ENCODE measurements at regions not wholly inside any gene's neighbourhood (a gene's known extent, or its start where the extent isn't known, plus 50 kb on each side); places are given as distances from the start of the nearest gene placed in this dataset.

DNA sequence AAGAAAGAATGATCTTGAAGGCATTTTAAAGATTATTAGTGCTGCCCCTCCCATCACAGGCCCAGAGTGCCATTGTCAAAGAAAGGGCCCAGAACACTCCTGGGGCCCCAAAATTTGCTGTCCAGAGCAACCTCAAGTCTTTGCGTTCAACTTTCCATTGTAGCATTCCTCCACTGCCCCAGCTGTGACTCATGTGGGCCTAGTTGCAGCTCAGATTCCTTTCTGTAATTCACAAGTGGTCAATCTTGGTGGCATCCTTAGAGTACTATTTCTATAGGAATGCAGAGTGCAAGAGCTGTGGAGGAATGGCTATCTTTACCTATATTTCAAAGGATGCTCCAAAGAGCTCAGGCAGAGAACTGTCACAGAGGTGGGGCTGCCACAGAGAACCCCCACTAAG is 1500.8 kb upstream of the IGFBP7 start:
- H3K9me3 Mint-ChIP-seq, result peaks cover 8 to 18% of the 10 kb centered on the region in 2 donors
- H3K36me3 Mint-ChIP-seq, result no peaks in the 10 kb centered on the region
- Histone ChIP-seq H3K27me3 (ENCODE audit: control insufficient read depth, insufficient read depth, low read length) (no peaks in the 10 kb centered on the region), H3K4me3 (ENCODE audit: low read length) (no peak overlapping the region), H3K9me3 (ENCODE audit: control insufficient read depth, insufficient read depth, low read length) (peaks cover 5% of the 10 kb centered on the region), H3K36me3 (ENCODE audit: control insufficient read depth, insufficient read depth, low read length) (no peaks in the 10 kb centered on the region), H3K4me1 (ENCODE audit: control insufficient read depth, insufficient read depth, low read length) (no peaks in the 10 kb centered on the region), H3K27ac (ENCODE audit: low read length) (no peak overlapping the region)
- H3K27me3 Mint-ChIP-seq (ENCODE audit: low read depth in 2 of 2), result no peaks in the 10 kb centered on the region
- ATAC-seq (no peak), DNase-seq (no peak)
- no peaks in the 10 kb centered on the region for H3K4me1 Mint-ChIP-seq
- no peak overlapping the region for H3K27ac Mint-ChIP-seq
- H3K4me3 Mint-ChIP-seq, result no peak overlapping the region
- TF ChIP-seq, protein P1, sequence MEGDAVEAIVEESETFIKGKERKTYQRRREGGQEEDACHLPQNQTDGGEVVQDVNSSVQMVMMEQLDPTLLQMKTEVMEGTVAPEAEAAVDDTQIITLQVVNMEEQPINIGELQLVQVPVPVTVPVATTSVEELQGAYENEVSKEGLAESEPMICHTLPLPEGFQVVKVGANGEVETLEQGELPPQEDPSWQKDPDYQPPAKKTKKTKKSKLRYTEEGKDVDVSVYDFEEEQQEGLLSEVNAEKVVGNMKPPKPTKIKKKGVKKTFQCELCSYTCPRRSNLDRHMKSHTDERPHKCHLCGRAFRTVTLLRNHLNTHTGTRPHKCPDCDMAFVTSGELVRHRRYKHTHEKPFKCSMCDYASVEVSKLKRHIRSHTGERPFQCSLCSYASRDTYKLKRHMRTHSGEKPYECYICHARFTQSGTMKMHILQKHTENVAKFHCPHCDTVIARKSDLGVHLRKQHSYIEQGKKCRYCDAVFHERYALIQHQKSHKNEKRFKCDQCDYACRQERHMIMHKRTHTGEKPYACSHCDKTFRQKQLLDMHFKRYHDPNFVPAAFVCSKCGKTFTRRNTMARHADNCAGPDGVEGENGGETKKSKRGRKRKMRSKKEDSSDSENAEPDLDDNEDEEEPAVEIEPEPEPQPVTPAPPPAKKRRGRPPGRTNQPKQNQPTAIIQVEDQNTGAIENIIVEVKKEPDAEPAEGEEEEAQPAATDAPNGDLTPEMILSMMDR (IDR thresholded peaks at IDR 0.05), result no peak
- WGBS (ENCODE audit: insufficient coverage), result 88% methylated on average over 1 of the region's 1 CpG
- intact Hi-C loops (cut with micrococcal nuclease), result no loop called here

DNA sequence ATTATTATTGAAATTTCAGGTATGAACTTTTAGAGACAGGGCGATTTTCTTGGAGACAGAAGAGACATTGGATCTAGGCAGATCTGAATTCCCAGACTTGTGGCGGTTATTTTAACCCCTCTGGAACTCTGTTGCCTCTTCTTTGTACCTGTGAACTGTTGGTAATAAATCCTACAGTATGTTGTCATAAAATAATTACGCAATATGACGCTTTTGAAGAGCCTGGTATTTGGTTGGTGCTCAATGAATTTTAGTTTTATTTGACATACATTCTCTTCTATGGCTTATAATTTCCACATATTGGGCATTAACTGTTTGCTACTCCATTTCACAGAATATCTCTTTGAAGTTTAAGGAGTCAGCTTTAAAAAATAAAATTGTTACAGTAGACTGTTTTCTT is 1496.1 kb upstream of the IGFBP7 start:
- peaks cover 4% of the 10 kb centered on the region for H3K9me3 ChIP-seq (ENCODE audit: control insufficient read depth, insufficient read depth, low read length)
- intact Hi-C loops (cut with micrococcal nuclease), result no loop called here
- DNase-seq (no peak), ATAC-seq (no peak)
- H3K36me3 Mint-ChIP-seq, result no peaks in the 10 kb centered on the region
- TF ChIP-seq, protein P1 (IDR thresholded peaks at IDR 0.05), result no peak
- H3K4me3 Mint-ChIP-seq, result no peak overlapping the region
- no peaks in the 10 kb centered on the region for H3K4me1 ChIP-seq (ENCODE audit: control insufficient read depth, insufficient read depth, low read length)
- H3K27ac ChIP-seq (ENCODE audit: low read length), result no peak overlapping the region
- H3K27me3 ChIP-seq (ENCODE audit: control insufficient read depth, insufficient read depth, low read length), result no peaks in the 10 kb centered on the region
- no peaks in the 10 kb centered on the region for H3K36me3 ChIP-seq (ENCODE audit: control insufficient read depth, insufficient read depth, low read length)
- H3K27ac Mint-ChIP-seq, result no peak overlapping the region
- WGBS (ENCODE audit: insufficient coverage), result 63% methylated on average over 2 of the region's 4 CpGs
- H3K27me3 Mint-ChIP-seq (ENCODE audit: low read depth in 2 of 2), result no peaks in the 10 kb centered on the region
- H3K9me3 Mint-ChIP-seq, result peaks cover 6 to 13% of the 10 kb centered on the region in 2 donors
- no peak overlapping the region for H3K4me3 ChIP-seq (ENCODE audit: low read length)
- H3K4me1 Mint-ChIP-seq, result no peaks in the 10 kb centered on the region

DNA sequence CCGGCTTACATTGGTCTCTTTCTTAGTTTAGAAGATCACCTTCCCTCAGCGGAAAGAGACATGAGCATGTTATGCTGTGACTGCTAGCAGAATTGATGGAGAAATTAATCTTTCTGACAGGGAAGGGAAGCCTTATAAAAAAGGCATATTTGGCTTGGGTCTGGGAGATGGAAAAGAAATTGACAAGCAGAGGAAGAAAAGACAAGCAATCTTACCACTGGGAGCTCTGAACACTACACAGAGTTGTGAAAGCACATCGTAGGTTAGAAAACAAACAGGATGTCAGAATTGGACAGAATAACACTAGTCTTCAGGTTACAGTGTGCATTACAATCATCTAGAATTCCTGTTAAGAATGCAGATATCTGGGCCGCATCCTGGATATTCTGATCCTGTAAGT is 1493.8 kb upstream of the IGFBP7 start:
- Histone ChIP-seq H3K36me3 (ENCODE audit: control insufficient read depth, insufficient read depth, low read length) (no peaks in the 10 kb centered on the region), H3K27ac (ENCODE audit: low read length) (no peak overlapping the region), H3K4me1 (ENCODE audit: control insufficient read depth, insufficient read depth, low read length) (no peaks in the 10 kb centered on the region), H3K4me3 (ENCODE audit: low read length) (no peak overlapping the region), H3K9me3 (ENCODE audit: control insufficient read depth, insufficient read depth, low read length) (no peaks in the 10 kb centered on the region), H3K27me3 (ENCODE audit: control insufficient read depth, insufficient read depth, low read length) (no peaks in the 10 kb centered on the region)
- Mint-ChIP-seq H3K36me3 (no peaks in the 10 kb centered on the region), H3K27ac (no peak overlapping the region), H3K9me3 (peaks cover 8 to 11% of the 10 kb centered on the region in 2 donors), H3K27me3 (ENCODE audit: low read depth in 2 of 2) (no peaks in the 10 kb centered on the region), H3K4me3 (no peak overlapping the region), H3K4me1 (no peaks in the 10 kb centered on the region)
- 88% methylated on average over 4 of the region's 4 CpGs for WGBS (ENCODE audit: insufficient coverage)
- TF ChIP-seq, protein P1 (IDR thresholded peaks at IDR 0.05), result no peak
- DNase-seq (no peak), ATAC-seq (no peak)
- intact Hi-C loops (cut with micrococcal nuclease), result no loop called here

DNA sequence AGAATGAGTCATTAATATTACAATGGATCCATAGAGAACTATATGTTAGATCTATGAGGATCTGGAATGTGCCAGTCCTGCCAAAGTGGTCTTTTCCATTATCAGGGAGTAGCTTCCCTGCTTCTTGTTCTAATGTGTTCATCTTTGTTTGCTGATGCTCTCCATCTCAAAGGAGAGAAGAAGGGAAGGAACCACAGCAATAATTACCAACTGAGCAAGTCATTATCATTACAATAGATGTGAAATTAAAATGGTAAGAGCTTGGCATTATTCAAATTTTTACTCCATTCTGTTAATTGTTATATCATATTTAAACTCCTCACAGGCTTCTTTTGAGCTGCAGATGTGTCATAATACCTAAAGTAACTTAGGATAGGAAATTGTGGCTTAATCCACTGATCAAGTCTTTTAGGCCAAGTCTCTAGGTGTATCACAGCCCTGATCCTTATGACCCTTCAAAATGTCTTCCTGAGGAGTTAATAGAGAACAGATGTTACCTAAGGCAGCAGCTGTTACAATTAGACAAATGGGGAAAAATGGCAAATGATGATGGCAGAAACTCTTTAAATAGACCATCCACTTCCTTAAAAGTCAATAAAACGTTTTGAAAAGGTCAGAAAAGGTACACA is 1492.7 kb upstream of the IGFBP7 start:
- Mint-ChIP-seq H3K36me3 (no peaks in the 10 kb centered on the region), H3K4me3 (no peak overlapping the region), H3K9me3 (peaks cover 6 to 11% of the 10 kb centered on the region in 2 donors), H3K4me1 (no peaks in the 10 kb centered on the region), H3K27ac (no peak overlapping the region), H3K27me3 (ENCODE audit: low read depth in 2 of 2) (no peaks in the 10 kb centered on the region)
- ATAC-seq, result no peak
- H3K36me3 ChIP-seq (ENCODE audit: control insufficient read depth, insufficient read depth, low read length), result no peaks in the 10 kb centered on the region
- H3K27ac ChIP-seq (ENCODE audit: low read length), result no peak overlapping the region
- TF ChIP-seq, protein P1 (IDR thresholded peaks at IDR 0.05), result no peak
- DNase-seq, result no peak
- intact Hi-C loops (cut with micrococcal nuclease), result no loop called here
- no CpG with 5 or more reads among the region's 1 CpG for WGBS (ENCODE audit: insufficient coverage)
- H3K27me3 ChIP-seq (ENCODE audit: control insufficient read depth, insufficient read depth, low read length), result no peaks in the 10 kb centered on the region
- H3K9me3 ChIP-seq (ENCODE audit: control insufficient read depth, insufficient read depth, low read length), result no peaks in the 10 kb centered on the region
- H3K4me1 ChIP-seq (ENCODE audit: control insufficient read depth, insufficient read depth, low read length), result no peaks in the 10 kb centered on the region
- no peak overlapping the region for H3K4me3 ChIP-seq (ENCODE audit: low read length)

Data from natural killer cell (primary cell).